HG02981 (cell line): ENCODE measurements at regions not wholly inside any gene's neighbourhood (a gene's known extent, or its start where the extent isn't known, plus 50 kb on each side); places are given as distances from the start of the nearest gene placed in this dataset.

Experiments used
- ATAC-seq: cut with Tn5 transposase; IDR thresholded peaks from one replicate; pipeline ENCODE4 v1.9.1; 2021; ENCODE audit warnings: mild to moderate bottlenecking, moderate library complexity; ENCODE audit not compliant: unreplicated experiment

DNA sequence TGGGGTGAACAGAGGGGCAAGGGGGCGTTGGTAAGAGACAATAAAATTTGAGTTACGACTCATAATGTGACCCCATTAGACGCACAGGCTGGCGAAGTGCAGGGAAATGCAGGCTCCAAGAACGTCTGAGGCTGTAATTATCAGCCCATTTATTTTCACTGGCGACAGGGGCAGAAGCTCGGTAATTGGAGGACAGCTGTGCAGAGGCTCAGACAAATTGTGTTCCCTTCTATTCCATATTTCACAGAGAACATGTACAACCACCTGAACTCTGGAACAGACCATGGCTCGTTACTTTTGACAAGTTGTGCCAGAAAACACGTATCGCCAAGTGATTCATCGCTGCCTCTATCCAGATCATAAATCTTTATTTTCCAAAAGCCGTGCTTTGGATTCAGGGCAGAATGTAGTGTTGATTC is 137.3 kb upstream of the FRMD4A start:
- ATAC-seq = no peak

- ATAC-seq = no peak
Measured at GRCh38 chr10:14466257-14466656, 135.5 kb upstream of the FRMD4A start.

DNA sequence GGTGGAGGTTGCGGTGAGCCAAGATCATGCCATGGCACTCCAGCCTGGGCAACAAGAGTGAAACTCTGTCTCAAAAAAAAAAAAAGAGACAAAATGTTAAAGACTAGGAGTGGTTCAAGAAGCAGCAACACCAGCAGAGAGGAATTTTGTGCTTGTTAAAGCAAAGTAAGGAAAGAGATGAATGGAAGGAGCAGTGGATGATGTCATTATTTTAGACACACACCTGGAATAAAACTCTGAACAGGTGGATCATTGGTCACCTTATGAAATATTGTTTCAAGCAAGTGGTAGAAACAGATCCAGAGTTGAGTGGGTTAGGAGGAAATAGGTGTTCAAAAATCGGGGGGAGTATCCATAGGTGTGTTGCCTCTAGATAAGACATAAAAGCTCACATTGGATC is 129.7 kb upstream of the FRMD4A start:
- ATAC-seq = no peak

GRCh38 chr10:14459665-14460064 is 128.9 kb upstream of the FRMD4A start:
- ATAC-seq = no peak

GRCh38 chr10:14456870-14457266 is 126.1 kb upstream of the FRMD4A start:
- no peak for ATAC-seq

GRCh38 chr10:14456218-14456869 is 125.6 kb upstream of the FRMD4A start:
- no peak for ATAC-seq

GRCh38 chr10:14454629-14455028 is 123.9 kb upstream of the FRMD4A start:
- no peak for ATAC-seq

DNA sequence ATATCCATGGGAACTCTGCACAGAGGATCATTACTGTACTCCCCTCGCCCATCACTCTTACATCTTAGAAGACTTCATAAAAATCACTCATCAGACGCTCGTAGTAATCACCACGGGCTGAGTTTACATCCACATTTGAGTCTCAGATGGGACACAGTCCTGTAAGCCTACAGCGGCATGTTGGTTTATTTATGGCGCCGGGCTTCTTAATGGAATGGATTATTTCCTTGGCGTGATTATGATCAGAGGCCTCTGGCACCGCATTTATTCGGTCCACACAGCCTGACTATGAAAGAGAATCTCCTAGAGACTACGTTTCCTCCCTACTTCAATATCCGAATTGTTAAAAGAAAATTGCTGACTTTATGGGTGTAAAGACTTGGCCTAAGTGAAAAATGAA is 123.5 kb upstream of the FRMD4A start:
- no peak for ATAC-seq

GRCh38 chr10:14453593-14453992 is 122.9 kb upstream of the FRMD4A start:
- no peak for ATAC-seq

DNA sequence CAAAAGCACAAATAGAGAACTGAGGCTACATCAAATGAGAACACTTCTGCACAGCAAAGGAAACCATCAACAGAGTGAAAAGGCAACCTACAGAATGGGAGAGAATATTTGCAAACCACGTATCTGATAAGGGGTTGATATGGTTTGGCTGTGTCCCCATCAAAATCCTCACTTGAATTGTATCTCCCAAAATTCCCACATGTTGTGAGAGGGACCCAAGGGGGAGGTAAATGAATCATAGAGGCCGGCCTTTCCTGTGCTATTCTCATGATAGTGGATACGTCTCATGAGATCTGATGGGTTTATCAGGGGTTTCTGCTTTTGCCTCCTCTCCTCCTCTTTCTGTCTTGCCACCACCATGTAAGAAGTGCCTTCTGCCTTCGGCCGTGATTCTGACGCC is 120.6 kb upstream of the FRMD4A start:
- ATAC-seq = no peak

DNA sequence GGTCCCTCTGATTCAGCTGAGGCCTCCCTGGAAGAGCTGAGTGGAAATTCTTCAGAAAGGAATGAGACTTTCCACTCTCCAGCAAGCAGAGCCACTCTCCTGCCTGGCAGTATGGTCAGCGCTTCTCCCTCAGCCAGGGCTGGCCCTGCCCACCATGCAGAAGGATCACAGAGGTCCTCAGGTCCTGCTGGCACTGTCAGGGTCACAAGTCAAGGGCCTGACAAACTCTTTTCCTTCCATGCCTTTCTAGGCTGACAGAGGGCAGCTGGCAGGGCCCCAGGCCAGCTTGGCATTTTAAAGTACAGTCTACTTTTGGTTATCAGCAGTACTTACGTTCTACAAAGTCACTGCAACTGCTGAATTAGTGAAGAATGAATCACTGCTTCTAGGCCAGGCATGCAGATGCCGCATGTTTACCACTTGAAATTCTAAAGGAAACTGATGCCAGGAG is 119.3 kb upstream of the FRMD4A start:
- no peak for ATAC-seq

GRCh38 chr10:14449293-14449815 is 118.6 kb upstream of the FRMD4A start:
- ATAC-seq = no peak

GRCh38 chr10:14448197-14448990 is 117.7 kb upstream of the FRMD4A start:
- ATAC-seq = no peak

GRCh38 chr10:14447094-14447839 is 116.5 kb upstream of the FRMD4A start:
- no peak for ATAC-seq

- no peak for ATAC-seq
Measured at GRCh38 chr10:14439451-14440259, 108.9 kb upstream of the FRMD4A start.

DNA sequence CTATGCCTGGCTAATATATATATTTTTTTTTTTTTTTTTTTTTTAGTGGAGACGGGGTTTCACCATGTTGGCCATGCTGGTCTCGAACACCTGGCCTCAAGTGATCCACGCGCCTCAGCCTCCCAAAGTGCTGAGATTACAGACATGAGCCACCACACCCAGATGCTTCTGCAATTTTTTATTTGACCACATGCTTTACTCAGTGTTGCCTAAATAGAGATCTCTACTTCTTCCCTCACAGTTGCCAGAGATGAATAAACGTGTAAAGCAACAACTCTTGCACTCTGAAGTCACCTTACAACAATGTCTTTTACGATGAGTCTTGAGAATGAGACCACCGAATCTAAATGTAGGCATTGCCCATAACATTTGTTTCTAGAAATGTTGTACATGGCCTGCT is 107.9 kb upstream of the FRMD4A start:
- ATAC-seq = no peak

- ATAC-seq = no peak
Measured at GRCh38 chr10:14438057-14438456, 107.3 kb upstream of the FRMD4A start.

DNA sequence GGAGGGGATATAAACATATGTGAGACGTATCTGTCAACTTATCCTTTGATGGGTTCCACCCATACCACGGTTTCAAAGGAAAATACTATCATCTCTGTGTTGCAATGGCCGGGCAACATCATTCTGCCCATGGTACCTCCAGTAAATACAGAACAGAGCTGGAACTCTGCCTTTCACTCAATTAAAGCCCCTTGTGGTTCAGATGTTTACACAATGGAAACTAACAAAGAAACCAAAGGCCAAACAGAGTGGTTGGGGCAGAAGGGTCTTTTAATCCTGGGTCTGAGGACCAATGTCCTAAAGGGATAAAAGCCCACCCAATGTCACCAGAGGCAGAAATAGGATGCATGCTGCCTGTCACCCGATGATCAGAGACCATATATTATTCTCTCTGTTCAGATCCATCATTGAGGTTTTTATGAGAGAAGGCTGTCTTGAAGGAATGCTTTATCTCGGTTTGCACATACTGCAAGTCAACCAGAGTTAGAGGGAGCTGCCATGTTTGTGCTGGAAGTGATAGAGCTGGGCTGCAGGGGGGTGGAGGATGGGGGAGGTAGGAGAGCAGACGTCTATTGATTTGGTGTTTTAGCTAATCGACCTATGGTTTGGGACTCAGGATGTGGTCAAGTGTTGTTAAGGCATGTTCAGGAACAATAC is 105.4 kb upstream of the FRMD4A start:
- ATAC-seq = no peak

- no peak for ATAC-seq
Measured at GRCh38 chr10:14433147-14433546, 102.4 kb upstream of the FRMD4A start.

DNA sequence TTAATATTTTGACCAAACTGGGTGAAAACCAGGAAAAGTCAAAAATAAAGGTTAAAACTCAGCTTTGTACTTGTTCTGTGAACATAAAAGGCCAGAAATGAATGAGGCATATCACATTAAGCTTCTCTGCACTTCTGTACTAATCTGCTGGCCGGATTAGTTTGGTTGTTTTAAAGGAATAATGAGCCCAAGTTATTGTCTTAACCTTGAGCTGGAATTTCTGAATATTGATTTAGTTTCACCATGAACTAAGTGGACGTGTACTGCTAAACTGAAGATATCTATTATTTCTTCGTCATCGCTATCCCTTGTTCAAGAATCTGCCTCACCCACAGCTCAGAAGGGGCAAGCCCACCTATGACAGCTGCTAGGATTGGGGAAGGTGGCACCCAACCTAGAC is 101.1 kb upstream of the FRMD4A start:
- no peak for ATAC-seq
